Fibroblast of skin of right quadriceps (primary cell): ENCODE measurements at regions not wholly inside any gene's neighbourhood (a gene's known extent, or its start where the extent isn't known, plus 50 kb on each side); places are given as distances from the start of the nearest gene placed in this dataset.
A peak's percentile ranks its signal among the peaks of the same experiment; 100 is the strongest.
"Not testable (repeated sequence)": the region's sequence is repeated elsewhere in the genome, so short reads cannot be mapped to it uniquely, and the experiment has no call there.

ENCODE experiments used
- DNase-seq: peaks from one replicate; pipeline ENCODE4 v3.0.0-alpha.2; 2013

- not testable (repeated sequence) for DNase-seq
These were observed 123.9 kb downstream of the MREG start for GRCh38 chr2:215889240-215889969.

GRCh38 chr2:215888680-215889079, 124.7 kb downstream of the MREG start:
- DNase-seq: no peak

GRCh38 chr2:215887303-215887702, 126.0 kb downstream of the MREG start:
- DNase-seq: no peak

- no peak for DNase-seq
These were observed 127.3 kb downstream of the MREG start for GRCh38 chr2:215886022-215886421.

GRCh38 chr2:215885536-215885935, 127.8 kb downstream of the MREG start:
- DNase-seq: no peak

GRCh38 chr2:215884451-215885087, 128.8 kb downstream of the MREG start:
- DNase-seq: peak; percentile 77

GRCh38 chr2:215883799-215884198, 129.6 kb downstream of the MREG start:
- no peak for DNase-seq

- DNase-seq: peak; percentile 54
These were observed 130.7 kb downstream of the MREG start for GRCh38 chr2:215882689-215883088.

GRCh38 chr2:215881582-215881981, 131.8 kb downstream of the MREG start:
- DNase-seq: peak; percentile 61

- DNase-seq: no peak
These were observed 132.4 kb downstream of the MREG start for GRCh38 chr2:215880970-215881369.

GRCh38 chr2:215879977-215880940, 133.1 kb downstream of the MREG start:
- DNase-seq: no peak

GRCh38 chr2:215879331-215879730, 134.0 kb downstream of the MREG start:
- DNase-seq: no peak

- DNase-seq: peak; percentile 73
These were observed 134.8 kb downstream of the MREG start for GRCh38 chr2:215878476-215879063.

- DNase-seq: no peak
These were observed 136.5 kb downstream of the MREG start for GRCh38 chr2:215876937-215877238.

GRCh38 chr2:215876139-215876936, 137.0 kb downstream of the MREG start:
- no peak for DNase-seq

- no peak for DNase-seq
These were observed 138.9 kb downstream of the MREG start for GRCh38 chr2:215874418-215874817.

GRCh38 chr2:215870986-215871385, 142.4 kb downstream of the MREG start:
- no peak for DNase-seq

- peak; percentile 88 for DNase-seq
These were observed 143.3 kb downstream of the MREG start for GRCh38 chr2:215870088-215870490.

GRCh38 chr2:215868846-215869543, 144.4 kb downstream of the MREG start:
- DNase-seq: peak; percentile 43

GRCh38 chr2:215866606-215867005, 146.7 kb downstream of the MREG start:
- DNase-seq: no peak

- no peak for DNase-seq
These were observed 149.7 kb downstream of the MREG start for GRCh38 chr2:215863687-215864086.

- DNase-seq: peak; percentile 61
These were observed 151.0 kb downstream of the MREG start for GRCh38 chr2:215862351-215862771.
